Activated naive CD8-positive, alpha-beta T cell treated with anti-CD3 and anti-CD28 coated beads, Interleukin-2, amount 50 U/mL, for 24 hours (primary cell): ENCODE measurements at regions not wholly inside any gene's neighbourhood (a gene's known extent, or its start where the extent isn't known, plus 50 kb on each side); places are given as distances from the start of the nearest gene placed in this dataset.

ENCODE experiments used
- ATAC-seq: fragments of 150-1000 bp; cut with Tn5 transposase; one replicate; pipeline ENCODE4 v1.10.0; 2021
- DNase-seq: peaks from one replicate; pipeline ENCODE4 v3.0.0; 2021
- H3K27ac Mint-ChIP-seq: one replicate; pipeline ENCODE4 v1.8.0; 2021; ENCODE audit warnings: mild to moderate bottlenecking, mixed read lengths
- H3K27me3 Mint-ChIP-seq: one replicate; pipeline ENCODE4 v1.8.0; 2021; ENCODE audit warnings: mixed read lengths
- H3K36me3 Mint-ChIP-seq: one replicate; pipeline ENCODE4 v1.8.0; 2021; ENCODE audit warnings: low read depth, mixed read lengths
- H3K4me1 Mint-ChIP-seq: one replicate; pipeline ENCODE4 v1.8.0; 2021; ENCODE audit warnings: mixed read lengths
- H3K4me3 Mint-ChIP-seq: one replicate; pipeline ENCODE4 v1.8.0; 2021; ENCODE audit warnings: mild to moderate bottlenecking, moderate library complexity, mixed read lengths
- H3K9me3 Mint-ChIP-seq: one replicate; pipeline ENCODE4 v1.8.0; 2021; ENCODE audit warnings: mixed read lengths

GRCh38 chr14:29037411-29037810 is 270.8 kb downstream of the FOXG1 start:
- no peaks in the 10 kb centered on the region for H3K36me3 Mint-ChIP-seq
- no peaks in the 10 kb centered on the region for H3K27me3 Mint-ChIP-seq
- no peaks in the 10 kb centered on the region for H3K4me1 Mint-ChIP-seq
- no peak overlapping the region for H3K27ac Mint-ChIP-seq
- ATAC-seq (no peak), DNase-seq (no peak)
- peaks cover 4% of the 10 kb centered on the region for H3K9me3 Mint-ChIP-seq
- no peak overlapping the region for H3K4me3 Mint-ChIP-seq

GRCh38 chr14:29039171-29039570 is 272.6 kb downstream of the FOXG1 start:
- DNase-seq = no peak
- H3K27me3 Mint-ChIP-seq = no peaks in the 10 kb centered on the region
- no peak for ATAC-seq
- no peaks in the 10 kb centered on the region for H3K4me1 Mint-ChIP-seq
- no peaks in the 10 kb centered on the region for H3K36me3 Mint-ChIP-seq
- no peak overlapping the region for H3K27ac Mint-ChIP-seq
- no peak overlapping the region for H3K4me3 Mint-ChIP-seq
- H3K9me3 Mint-ChIP-seq = peaks cover 4% of the 10 kb centered on the region

- Mint-ChIP-seq H3K27ac (no peak overlapping the region), H3K9me3 (peaks cover 4% of the 10 kb centered on the region), H3K4me3 (no peak overlapping the region), H3K4me1 (no peaks in the 10 kb centered on the region), H3K27me3 (no peaks in the 10 kb centered on the region), H3K36me3 (no peaks in the 10 kb centered on the region)
- ATAC-seq (no peak), DNase-seq (no peak)
Measured at GRCh38 chr14:29042551-29042950, 276.0 kb downstream of the FOXG1 start.

- H3K27ac Mint-ChIP-seq = no peak overlapping the region
- DNase-seq = no peak
- no peaks in the 10 kb centered on the region for H3K4me1 Mint-ChIP-seq
- H3K36me3 Mint-ChIP-seq = no peaks in the 10 kb centered on the region
- H3K9me3 Mint-ChIP-seq = peaks cover 8% of the 10 kb centered on the region
- no peak for ATAC-seq
- H3K27me3 Mint-ChIP-seq = no peaks in the 10 kb centered on the region
- no peak overlapping the region for H3K4me3 Mint-ChIP-seq
Measured at GRCh38 chr14:29043737-29044136, 277.1 kb downstream of the FOXG1 start.

- no peaks in the 10 kb centered on the region for H3K36me3 Mint-ChIP-seq
- no peak for ATAC-seq
- H3K27me3 Mint-ChIP-seq = no peaks in the 10 kb centered on the region
- no peak overlapping the region for H3K27ac Mint-ChIP-seq
- H3K4me1 Mint-ChIP-seq = no peaks in the 10 kb centered on the region
- no peak for DNase-seq
- peaks cover 10% of the 10 kb centered on the region for H3K9me3 Mint-ChIP-seq
- no peak overlapping the region for H3K4me3 Mint-ChIP-seq
Measured at GRCh38 chr14:29045237-29045636, 278.6 kb downstream of the FOXG1 start.

- no peaks in the 10 kb centered on the region for H3K27me3 Mint-ChIP-seq
- no peak overlapping the region for H3K4me3 Mint-ChIP-seq
- DNase-seq (no peak), ATAC-seq (no peak)
- peaks cover 8% of the 10 kb centered on the region for H3K9me3 Mint-ChIP-seq
- H3K36me3 Mint-ChIP-seq = no peaks in the 10 kb centered on the region
- no peak overlapping the region for H3K27ac Mint-ChIP-seq
- H3K4me1 Mint-ChIP-seq = no peaks in the 10 kb centered on the region
Measured at GRCh38 chr14:29054119-29054518, 287.5 kb downstream of the FOXG1 start.

GRCh38 chr14:29056041-29056566 is 289.5 kb downstream of the FOXG1 start:
- ATAC-seq = no peak
- H3K27me3 Mint-ChIP-seq = no peaks in the 10 kb centered on the region
- no peak overlapping the region for H3K27ac Mint-ChIP-seq
- H3K9me3 Mint-ChIP-seq = peaks cover 4% of the 10 kb centered on the region
- no peak overlapping the region for H3K4me3 Mint-ChIP-seq
- DNase-seq = no peak
- H3K36me3 Mint-ChIP-seq = no peaks in the 10 kb centered on the region
- H3K4me1 Mint-ChIP-seq = no peaks in the 10 kb centered on the region

GRCh38 chr14:29061702-29062101 is 295.1 kb downstream of the FOXG1 start:
- DNase-seq = no peak
- Mint-ChIP-seq H3K36me3 (no peaks in the 10 kb centered on the region), H3K27me3 (no peaks in the 10 kb centered on the region), H3K4me3 (no peak overlapping the region), H3K9me3 (peaks cover 25% of the 10 kb centered on the region), H3K4me1 (no peaks in the 10 kb centered on the region), H3K27ac (no peak overlapping the region)
- ATAC-seq = no peak

GRCh38 chr14:29062466-29062865 is 295.9 kb downstream of the FOXG1 start:
- H3K36me3 Mint-ChIP-seq = no peaks in the 10 kb centered on the region
- no peak overlapping the region for H3K4me3 Mint-ChIP-seq
- no peaks in the 10 kb centered on the region for H3K4me1 Mint-ChIP-seq
- no peaks in the 10 kb centered on the region for H3K27me3 Mint-ChIP-seq
- H3K9me3 Mint-ChIP-seq = peaks cover 27% of the 10 kb centered on the region
- no peak for DNase-seq
- no peak for ATAC-seq
- H3K27ac Mint-ChIP-seq = no peak overlapping the region

GRCh38 chr14:29062976-29063375 is 296.4 kb downstream of the FOXG1 start:
- no peaks in the 10 kb centered on the region for H3K27me3 Mint-ChIP-seq
- DNase-seq = no peak
- ATAC-seq = no peak
- no peaks in the 10 kb centered on the region for H3K36me3 Mint-ChIP-seq
- peaks cover 27% of the 10 kb centered on the region for H3K9me3 Mint-ChIP-seq
- H3K4me3 Mint-ChIP-seq = no peak overlapping the region
- H3K27ac Mint-ChIP-seq = no peak overlapping the region
- no peaks in the 10 kb centered on the region for H3K4me1 Mint-ChIP-seq

GRCh38 chr14:29064305-29064900 is 297.8 kb downstream of the FOXG1 start:
- ATAC-seq (no peak), DNase-seq (no peak)
- Mint-ChIP-seq H3K27me3 (no peaks in the 10 kb centered on the region), H3K36me3 (no peaks in the 10 kb centered on the region), H3K4me1 (no peaks in the 10 kb centered on the region), H3K27ac (no peak overlapping the region), H3K9me3 (peaks cover 33% of the 10 kb centered on the region), H3K4me3 (no peak overlapping the region)

GRCh38 chr14:29069228-29069627 is 302.6 kb downstream of the FOXG1 start:
- no peak overlapping the region for H3K4me3 Mint-ChIP-seq
- no peaks in the 10 kb centered on the region for H3K27me3 Mint-ChIP-seq
- H3K4me1 Mint-ChIP-seq = no peaks in the 10 kb centered on the region
- peaks cover 33% of the 10 kb centered on the region for H3K9me3 Mint-ChIP-seq
- no peaks in the 10 kb centered on the region for H3K36me3 Mint-ChIP-seq
- DNase-seq (no peak), ATAC-seq (no peak)
- no peak overlapping the region for H3K27ac Mint-ChIP-seq

- Mint-ChIP-seq H3K36me3 (no peaks in the 10 kb centered on the region), H3K4me1 (no peaks in the 10 kb centered on the region), H3K27ac (no peak overlapping the region), H3K9me3 (peaks cover 4% of the 10 kb centered on the region), H3K27me3 (no peaks in the 10 kb centered on the region), H3K4me3 (no peak overlapping the region)
- DNase-seq (no peak), ATAC-seq (no peak)
Measured at GRCh38 chr14:29075761-29076160, 309.2 kb downstream of the FOXG1 start.

- H3K27ac Mint-ChIP-seq = no peak overlapping the region
- ATAC-seq (no peak), DNase-seq (no peak)
- no peak overlapping the region for H3K4me3 Mint-ChIP-seq
- no peaks in the 10 kb centered on the region for H3K36me3 Mint-ChIP-seq
- no peaks in the 10 kb centered on the region for H3K27me3 Mint-ChIP-seq
- H3K9me3 Mint-ChIP-seq = peaks cover 4% of the 10 kb centered on the region
- H3K4me1 Mint-ChIP-seq = no peaks in the 10 kb centered on the region
Measured at GRCh38 chr14:29077916-29078315, 311.3 kb downstream of the FOXG1 start.

GRCh38 chr14:29078810-29079522 is 312.4 kb downstream of the FOXG1 start:
- no peak for DNase-seq
- no peak overlapping the region for H3K4me3 Mint-ChIP-seq
- ATAC-seq = no peak
- no peaks in the 10 kb centered on the region for H3K4me1 Mint-ChIP-seq
- no peaks in the 10 kb centered on the region for H3K36me3 Mint-ChIP-seq
- no peaks in the 10 kb centered on the region for H3K27me3 Mint-ChIP-seq
- H3K27ac Mint-ChIP-seq = no peak overlapping the region
- H3K9me3 Mint-ChIP-seq = peaks cover 4% of the 10 kb centered on the region
